GM18502 (cell line): ENCODE measurements at regions not wholly inside any gene's neighbourhood (a gene's known extent, or its start where the extent isn't known, plus 50 kb on each side); places are given as distances from the start of the nearest gene placed in this dataset.
"Not testable (repeated sequence)": the region's sequence is repeated elsewhere in the genome, so short reads cannot be mapped to it uniquely, and the experiment has no call there.

Experiments used
- ATAC-seq: cut with Tn5 transposase; IDR thresholded peaks from one replicate; pipeline ENCODE4 v1.9.1; 2021; ENCODE audit warnings: mild to moderate bottlenecking; ENCODE audit not compliant: unreplicated experiment, poor library complexity

DNA sequence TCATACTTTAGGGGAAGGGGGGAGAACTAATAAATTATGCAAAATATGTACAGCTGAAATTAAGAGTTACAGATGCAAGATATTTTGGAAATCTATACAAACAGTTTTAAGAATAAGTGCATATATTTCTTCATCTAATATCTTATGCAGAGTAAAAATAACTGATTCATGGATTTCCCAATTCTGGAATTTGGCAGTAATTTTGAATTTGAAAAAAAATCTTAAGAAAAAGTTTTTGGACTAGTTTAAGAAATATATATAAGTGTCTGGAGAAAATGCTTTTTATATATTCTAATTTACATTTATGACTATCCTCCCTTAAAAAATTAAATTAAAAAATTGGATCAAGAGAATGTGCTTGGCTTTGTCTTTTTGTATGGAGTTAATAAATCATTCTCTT lies 474.3 kb downstream of the BRINP3 start:
- ATAC-seq, result no peak

DNA sequence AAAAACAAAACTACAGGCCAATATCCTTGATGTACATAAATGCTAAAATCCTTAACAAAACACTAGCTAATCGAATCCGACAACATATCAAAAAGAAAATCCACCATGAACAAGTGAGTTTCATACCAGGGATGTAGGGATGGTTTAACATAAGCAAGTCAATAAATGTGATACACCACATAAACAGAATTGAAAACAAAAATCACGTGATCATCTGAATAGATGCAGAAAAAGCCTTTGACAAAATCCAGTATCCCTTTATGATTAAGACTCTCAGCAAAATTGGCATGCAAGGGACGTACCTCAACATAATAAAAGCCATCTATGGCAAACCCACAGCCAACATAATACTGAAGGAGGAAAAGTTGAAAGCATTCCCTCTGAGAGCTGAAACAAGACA lies 466.1 kb downstream of the BRINP3 start:
- ATAC-seq, result no peak

DNA sequence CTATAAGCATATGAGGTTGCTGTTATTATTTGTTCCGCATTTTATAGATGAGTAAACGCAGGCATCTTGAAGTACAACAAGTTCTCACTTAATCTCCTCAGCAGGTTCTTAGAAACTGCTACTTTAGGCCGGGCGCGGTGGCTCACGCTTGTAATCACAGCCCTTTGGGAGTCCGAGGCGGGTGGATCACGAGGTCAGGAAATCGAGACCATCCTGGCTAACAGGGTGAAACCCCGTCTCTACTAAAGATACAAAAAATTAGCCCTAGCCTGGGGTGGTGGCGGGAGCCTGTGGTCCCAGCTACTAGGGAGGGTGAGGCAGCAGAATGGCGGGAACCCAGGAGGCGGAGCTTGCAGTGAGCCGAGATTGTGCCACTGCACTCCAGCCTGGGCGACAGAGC lies 458.5 kb downstream of the BRINP3 start:
- not testable (repeated sequence) for ATAC-seq

DNA sequence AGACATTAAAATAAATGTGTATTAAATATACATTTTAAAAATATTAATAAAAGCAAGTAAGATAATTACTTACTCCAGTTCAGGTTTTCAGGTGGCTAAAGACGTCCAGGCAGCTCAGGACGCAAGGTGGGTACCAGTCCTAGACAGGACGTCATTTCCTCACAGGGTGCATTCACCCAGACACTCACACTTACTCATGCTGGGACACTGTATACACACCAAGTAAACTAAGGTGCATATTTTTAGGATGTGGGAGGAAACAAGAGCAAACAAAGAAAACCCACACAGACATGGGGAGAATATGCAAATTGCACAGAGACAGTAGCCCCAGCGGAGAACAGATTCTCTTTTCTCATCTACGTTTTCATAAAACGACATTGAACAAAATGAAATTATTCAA lies 457.9 kb downstream of the BRINP3 start:
- ATAC-seq, result no peak

DNA sequence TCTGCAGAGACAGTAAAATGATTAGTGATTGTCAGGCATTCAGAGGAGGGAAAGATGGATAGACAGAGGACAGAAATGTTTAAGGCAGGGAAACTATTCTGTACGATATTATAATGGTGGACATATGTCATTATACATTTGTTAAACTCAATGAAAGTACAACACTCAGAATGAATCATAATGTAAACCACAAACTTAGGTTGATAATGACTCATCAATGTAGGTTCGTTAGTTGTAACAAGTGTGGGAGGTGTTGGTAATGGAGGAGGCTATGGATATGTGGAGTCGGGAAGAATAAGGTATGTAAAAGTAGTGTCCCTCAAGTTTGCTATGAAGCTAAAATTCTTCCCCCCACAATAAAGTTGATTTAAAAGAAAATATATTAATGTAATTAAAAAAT lies 455.0 kb downstream of the BRINP3 start:
- ATAC-seq, result peak; percentile 71

DNA sequence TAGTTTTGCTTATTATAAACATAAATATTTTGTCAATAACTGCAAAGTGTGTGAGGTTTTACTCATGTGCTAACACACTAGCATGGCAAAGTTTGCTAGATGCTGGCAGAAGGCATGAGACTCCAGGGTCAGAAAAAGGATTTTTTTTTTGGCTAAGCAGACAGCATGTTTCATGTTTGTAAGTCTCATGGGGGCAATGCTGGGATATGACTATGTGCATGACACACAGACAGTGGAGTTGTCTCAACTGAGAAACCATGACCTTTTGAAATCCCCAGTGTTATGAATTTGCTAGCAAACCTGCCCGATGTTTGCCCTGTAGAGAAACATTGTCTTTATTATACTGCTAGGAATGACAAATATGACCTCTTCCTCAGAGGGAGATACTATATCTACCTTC lies 448.2 kb downstream of the BRINP3 start:
- no peak for ATAC-seq

DNA sequence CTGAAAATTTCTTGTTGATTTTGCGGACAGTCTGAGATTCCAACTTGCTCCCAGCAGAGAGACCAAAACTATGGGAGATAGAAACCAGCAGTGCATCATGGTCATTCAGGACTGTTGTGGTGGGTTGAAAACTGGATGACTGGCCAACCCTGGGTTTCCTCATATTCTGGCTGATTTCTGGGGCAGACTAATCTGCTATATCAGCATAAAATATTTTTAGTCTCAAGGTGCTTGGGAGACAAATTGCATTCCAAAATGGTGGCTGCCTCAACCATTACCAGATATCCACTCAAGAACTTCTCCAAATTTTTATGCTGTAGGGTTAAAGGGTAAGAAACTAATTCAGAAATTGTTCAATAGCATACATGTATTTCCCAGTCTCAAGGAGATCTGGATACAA lies 434.0 kb downstream of the BRINP3 start:
- no peak for ATAC-seq

DNA sequence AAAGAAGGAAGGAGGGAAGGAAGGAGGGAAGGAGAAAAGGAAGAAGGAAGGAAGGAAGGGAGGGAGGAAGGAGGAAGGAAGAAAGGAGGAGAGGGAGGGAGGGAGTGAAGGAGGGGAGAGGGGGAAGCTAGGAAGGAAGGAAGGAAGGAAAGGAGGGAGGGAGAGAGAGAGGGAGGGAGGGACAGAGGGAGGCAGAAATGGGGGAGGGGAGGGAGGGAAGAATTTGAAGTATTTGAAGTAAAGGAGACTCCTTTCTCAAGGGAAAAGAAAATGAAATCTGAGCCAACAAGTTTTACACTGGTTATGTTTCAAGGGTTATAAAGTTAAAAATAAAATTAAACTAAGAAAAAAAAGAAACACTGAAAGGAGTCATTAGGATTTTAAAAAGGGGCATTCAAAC lies 431.4 kb downstream of the BRINP3 start:
- no peak for ATAC-seq
